ENCODE measurements at regions not wholly inside any gene's neighbourhood (a gene's known extent, or its start where the extent isn't known, plus 50 kb on each side); places are given as distances from the start of the nearest gene placed in this dataset.

- no peak overlapping the region for H2BK5ac ChIP-seq (ENCODE audit: low read depth, low read length, poor library complexity, severe bottlenecking)
- H4K91ac ChIP-seq (ENCODE audit: low read length): no peak overlapping the region
- 50% methylated on average over 1 of the region's 1 CpG for WGBS
- H3K36me3 ChIP-seq (ENCODE audit: control insufficient read depth in 1 of 2, insufficient read depth in 2 of 2, low read depth in 1 of 2, low read length in 2 of 2): no peaks in the 10 kb centered on the region
- H2BK15ac ChIP-seq (ENCODE audit: low read depth, poor library complexity, severe bottlenecking): no peak overlapping the region
- H3K18ac ChIP-seq (ENCODE audit: low read depth in 1 of 2, low read length in 2 of 2): no peak overlapping the region
- no peak overlapping the region for H2BK120ac ChIP-seq (ENCODE audit: low read depth, low read length)
- H2BK12ac ChIP-seq (ENCODE audit: low read length in 2 of 2): no peak overlapping the region
- no peak for DNase-seq
- no peaks in the 10 kb centered on the region for H3K79me1 ChIP-seq (replicated peaks; ENCODE audit: low read length, poor library complexity, severe bottlenecking)
- H3K4me2 ChIP-seq (ENCODE audit: low read length, poor library complexity, severe bottlenecking): no peak overlapping the region
- no peak overlapping the region for H3K4ac ChIP-seq (ENCODE audit: low read depth in 1 of 2, low read length in 2 of 2)
- H3K14ac ChIP-seq (ENCODE audit: low read length in 2 of 2): no peak overlapping the region
- H3K9me3 ChIP-seq (ENCODE audit: control insufficient read depth, low read length): no peaks in the 10 kb centered on the region
- H3K4me1 ChIP-seq (ENCODE audit: control insufficient read depth, insufficient read depth, low read depth, low read length): no peaks in the 10 kb centered on the region
- no peak overlapping the region for H3K9ac ChIP-seq (ENCODE audit: low read length)
- H3K27ac ChIP-seq (ENCODE audit: low read length, poor library complexity, severe bottlenecking): no peak overlapping the region
- no peak overlapping the region for H3K23ac ChIP-seq (ENCODE audit: low read length in 2 of 2)
- no peak overlapping the region for H2AK5ac ChIP-seq (ENCODE audit: low read length, severe bottlenecking)
- H4K8ac ChIP-seq (ENCODE audit: low read length): no peak overlapping the region
- H3K27me3 ChIP-seq (ENCODE audit: control insufficient read depth in 1 of 2, insufficient read depth in 1 of 2, low read length in 2 of 2): no peaks in the 10 kb centered on the region
- H2AFZ ChIP-seq (ENCODE audit: low read depth, low read length): no peak overlapping the region
- H3K4me3 ChIP-seq (ENCODE audit: insufficient read depth in 1 of 2, low read depth in 1 of 2, low read length in 2 of 2): no peak overlapping the region
Observed at GRCh38 chr12:97211416-97211930, 251.1 kb upstream of the RMST start.

- Histone ChIP-seq H3K27me3 (ENCODE audit: control insufficient read depth in 1 of 2, insufficient read depth in 1 of 2, low read length in 2 of 2) (no peaks in the 10 kb centered on the region), H3K4ac (ENCODE audit: low read depth in 1 of 2, low read length in 2 of 2) (no peak overlapping the region), H2BK12ac (ENCODE audit: low read length in 2 of 2) (no peak overlapping the region), H3K36me3 (ENCODE audit: control insufficient read depth in 1 of 2, insufficient read depth in 2 of 2, low read depth in 1 of 2, low read length in 2 of 2) (no peaks in the 10 kb centered on the region), H3K79me1 (replicated peaks; ENCODE audit: low read length, poor library complexity, severe bottlenecking) (no peaks in the 10 kb centered on the region), H2AFZ (ENCODE audit: low read depth, low read length) (no peak overlapping the region), H3K14ac (ENCODE audit: low read length in 2 of 2) (no peak overlapping the region), H3K4me3 (ENCODE audit: insufficient read depth in 1 of 2, low read depth in 1 of 2, low read length in 2 of 2) (no peak overlapping the region), H2AK5ac (ENCODE audit: low read length, severe bottlenecking) (no peak overlapping the region), H2BK15ac (ENCODE audit: low read depth, poor library complexity, severe bottlenecking) (no peak overlapping the region), H3K9me3 (ENCODE audit: control insufficient read depth, low read length) (no peaks in the 10 kb centered on the region), H4K91ac (ENCODE audit: low read length) (no peak overlapping the region), H4K8ac (ENCODE audit: low read length) (no peak overlapping the region), H3K18ac (ENCODE audit: low read depth in 1 of 2, low read length in 2 of 2) (no peak overlapping the region), H3K23ac (ENCODE audit: low read length in 2 of 2) (no peak overlapping the region), H3K27ac (ENCODE audit: low read length, poor library complexity, severe bottlenecking) (no peak overlapping the region), H3K4me1 (ENCODE audit: control insufficient read depth, insufficient read depth, low read depth, low read length) (no peaks in the 10 kb centered on the region), H3K4me2 (ENCODE audit: low read length, poor library complexity, severe bottlenecking) (no peak overlapping the region), H2BK5ac (ENCODE audit: low read depth, low read length, poor library complexity, severe bottlenecking) (no peak overlapping the region), H2BK120ac (ENCODE audit: low read depth, low read length) (no peak overlapping the region), H3K9ac (ENCODE audit: low read length) (no peak overlapping the region)
- no CpG with 5 or more reads among the region's 1 CpG for WGBS
- no peak for DNase-seq
Observed at GRCh38 chr12:97216848-97217247, 245.8 kb upstream of the RMST start.

DNA sequence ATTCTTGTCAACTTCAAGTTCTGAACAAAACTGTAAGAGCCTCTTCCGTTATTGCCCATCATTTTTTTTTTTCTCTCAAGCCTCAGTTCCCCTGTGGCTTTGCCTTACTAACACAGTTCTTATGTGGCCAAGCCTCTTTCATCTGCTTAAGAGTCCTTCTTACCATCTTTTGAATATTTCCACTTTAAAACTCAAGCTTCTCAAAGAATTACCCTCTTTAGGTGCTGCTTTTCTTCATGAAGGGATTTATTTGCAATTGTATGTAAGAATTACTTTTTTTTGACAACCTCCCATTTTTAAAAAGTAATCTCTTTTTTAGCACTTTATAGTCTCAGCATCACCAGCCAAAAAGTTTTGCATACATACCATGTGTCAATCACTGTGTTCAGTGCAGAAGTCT is 240.2 kb upstream of the RMST start:
- Histone ChIP-seq H3K14ac (ENCODE audit: low read length in 2 of 2) (no peak overlapping the region), H4K91ac (ENCODE audit: low read length) (no peak overlapping the region), H3K36me3 (ENCODE audit: control insufficient read depth in 1 of 2, insufficient read depth in 2 of 2, low read depth in 1 of 2, low read length in 2 of 2) (no peaks in the 10 kb centered on the region), H2BK5ac (ENCODE audit: low read depth, low read length, poor library complexity, severe bottlenecking) (no peak overlapping the region), H2AK5ac (ENCODE audit: low read length, severe bottlenecking) (no peak overlapping the region), H2BK12ac (ENCODE audit: low read length in 2 of 2) (no peak overlapping the region), H3K79me1 (replicated peaks; ENCODE audit: low read length, poor library complexity, severe bottlenecking) (no peaks in the 10 kb centered on the region), H3K4ac (ENCODE audit: low read depth in 1 of 2, low read length in 2 of 2) (no peak overlapping the region), H3K9ac (ENCODE audit: low read length) (no peak overlapping the region), H3K9me3 (ENCODE audit: control insufficient read depth, low read length) (no peaks in the 10 kb centered on the region), H3K23ac (ENCODE audit: low read length in 2 of 2) (no peak overlapping the region), H2BK15ac (ENCODE audit: low read depth, poor library complexity, severe bottlenecking) (no peak overlapping the region), H3K27ac (ENCODE audit: low read length, poor library complexity, severe bottlenecking) (no peak overlapping the region), H3K27me3 (ENCODE audit: control insufficient read depth in 1 of 2, insufficient read depth in 1 of 2, low read length in 2 of 2) (no peaks in the 10 kb centered on the region), H2AFZ (ENCODE audit: low read depth, low read length) (no peak overlapping the region), H2BK120ac (ENCODE audit: low read depth, low read length) (no peak overlapping the region), H3K18ac (ENCODE audit: low read depth in 1 of 2, low read length in 2 of 2) (no peak overlapping the region), H3K4me2 (ENCODE audit: low read length, poor library complexity, severe bottlenecking) (no peak overlapping the region), H3K4me1 (ENCODE audit: control insufficient read depth, insufficient read depth, low read depth, low read length) (no peaks in the 10 kb centered on the region), H3K4me3 (ENCODE audit: insufficient read depth in 1 of 2, low read depth in 1 of 2, low read length in 2 of 2) (no peak overlapping the region), H4K8ac (ENCODE audit: low read length) (no peak overlapping the region)
- no peak for DNase-seq
- WGBS: 92% methylated on average over 1 of the region's 1 CpG

- H3K4me3 ChIP-seq (ENCODE audit: insufficient read depth in 1 of 2, low read depth in 1 of 2, low read length in 2 of 2): no peak overlapping the region
- no CpG with 5 or more reads among the region's 1 CpG for WGBS
- H3K9me3 ChIP-seq (ENCODE audit: control insufficient read depth, low read length): no peaks in the 10 kb centered on the region
- H2BK15ac ChIP-seq (ENCODE audit: low read depth, poor library complexity, severe bottlenecking): no peak overlapping the region
- no peak overlapping the region for H3K23ac ChIP-seq (ENCODE audit: low read length in 2 of 2)
- H2BK12ac ChIP-seq (ENCODE audit: low read length in 2 of 2): no peak overlapping the region
- H2AFZ ChIP-seq (ENCODE audit: low read depth, low read length): no peak overlapping the region
- H3K79me1 ChIP-seq (replicated peaks; ENCODE audit: low read length, poor library complexity, severe bottlenecking): no peaks in the 10 kb centered on the region
- H2BK5ac ChIP-seq (ENCODE audit: low read depth, low read length, poor library complexity, severe bottlenecking): no peak overlapping the region
- H3K27ac ChIP-seq (ENCODE audit: low read length, poor library complexity, severe bottlenecking): no peak overlapping the region
- no peak overlapping the region for H3K14ac ChIP-seq (ENCODE audit: low read length in 2 of 2)
- H3K4me1 ChIP-seq (ENCODE audit: control insufficient read depth, insufficient read depth, low read depth, low read length): no peaks in the 10 kb centered on the region
- no peak overlapping the region for H3K4me2 ChIP-seq (ENCODE audit: low read length, poor library complexity, severe bottlenecking)
- H2AK5ac ChIP-seq (ENCODE audit: low read length, severe bottlenecking): no peak overlapping the region
- no peak overlapping the region for H2BK120ac ChIP-seq (ENCODE audit: low read depth, low read length)
- H3K36me3 ChIP-seq (ENCODE audit: control insufficient read depth in 1 of 2, insufficient read depth in 2 of 2, low read depth in 1 of 2, low read length in 2 of 2): no peaks in the 10 kb centered on the region
- no peak overlapping the region for H4K91ac ChIP-seq (ENCODE audit: low read length)
- no peaks in the 10 kb centered on the region for H3K27me3 ChIP-seq (ENCODE audit: control insufficient read depth in 1 of 2, insufficient read depth in 1 of 2, low read length in 2 of 2)
- H4K8ac ChIP-seq (ENCODE audit: low read length): no peak overlapping the region
- H3K4ac ChIP-seq (ENCODE audit: low read depth in 1 of 2, low read length in 2 of 2): no peak overlapping the region
- no peak overlapping the region for H3K9ac ChIP-seq (ENCODE audit: low read length)
- no peak overlapping the region for H3K18ac ChIP-seq (ENCODE audit: low read depth in 1 of 2, low read length in 2 of 2)
- no peak for DNase-seq
Observed at GRCh38 chr12:97223419-97223818, 239.2 kb upstream of the RMST start.
